DOHH2 (cell line): ENCODE measurements at regions not wholly inside any gene's neighbourhood (a gene's known extent, or its start where the extent isn't known, plus 50 kb on each side); places are given as distances from the start of the nearest gene placed in this dataset.

Experiments
- EZH2phosphoT487 ChIP-seq: fragments of 200-600 bp; sonication (generic); IDR thresholded peaks from 2 replicates; pipeline ENCODE4 v1.6.1; 2017; ENCODE audit warnings: borderline replicate concordance, mild to moderate bottlenecking, antibody characterized with exemption, low read length, moderate library complexity, mixed read lengths
- TF ChIP-seq, protein P1 (sequence below): fragments of 200-600 bp; sonication (generic); IDR thresholded peaks from one replicate; pipeline ENCODE4 v1.5.1; 2014; ENCODE audit warnings: antibody characterized with exemption, mild to moderate bottlenecking, low read depth, low read length; ENCODE audit not compliant: poor library complexity, severe bottlenecking

DNA sequence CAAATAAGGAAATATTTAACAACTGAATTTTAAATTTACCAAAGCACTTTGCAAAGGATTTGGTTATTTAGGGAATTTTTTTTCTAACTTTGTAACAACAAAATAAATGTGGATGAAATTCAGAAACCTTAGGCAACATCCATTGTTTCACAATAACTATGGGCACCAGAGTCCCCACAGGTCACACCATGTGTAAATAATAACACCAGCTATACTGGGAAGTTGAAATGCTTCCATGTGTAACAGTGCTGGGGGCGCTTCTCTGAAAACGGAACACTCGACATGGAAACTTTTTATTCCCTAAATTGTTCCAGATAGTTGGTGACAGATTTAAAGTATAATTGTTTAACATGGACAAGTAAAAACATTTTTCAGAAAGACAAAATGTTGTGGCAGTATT, 818.6 kb downstream of the TNS3 start:
- TF ChIP-seq, protein P1, sequence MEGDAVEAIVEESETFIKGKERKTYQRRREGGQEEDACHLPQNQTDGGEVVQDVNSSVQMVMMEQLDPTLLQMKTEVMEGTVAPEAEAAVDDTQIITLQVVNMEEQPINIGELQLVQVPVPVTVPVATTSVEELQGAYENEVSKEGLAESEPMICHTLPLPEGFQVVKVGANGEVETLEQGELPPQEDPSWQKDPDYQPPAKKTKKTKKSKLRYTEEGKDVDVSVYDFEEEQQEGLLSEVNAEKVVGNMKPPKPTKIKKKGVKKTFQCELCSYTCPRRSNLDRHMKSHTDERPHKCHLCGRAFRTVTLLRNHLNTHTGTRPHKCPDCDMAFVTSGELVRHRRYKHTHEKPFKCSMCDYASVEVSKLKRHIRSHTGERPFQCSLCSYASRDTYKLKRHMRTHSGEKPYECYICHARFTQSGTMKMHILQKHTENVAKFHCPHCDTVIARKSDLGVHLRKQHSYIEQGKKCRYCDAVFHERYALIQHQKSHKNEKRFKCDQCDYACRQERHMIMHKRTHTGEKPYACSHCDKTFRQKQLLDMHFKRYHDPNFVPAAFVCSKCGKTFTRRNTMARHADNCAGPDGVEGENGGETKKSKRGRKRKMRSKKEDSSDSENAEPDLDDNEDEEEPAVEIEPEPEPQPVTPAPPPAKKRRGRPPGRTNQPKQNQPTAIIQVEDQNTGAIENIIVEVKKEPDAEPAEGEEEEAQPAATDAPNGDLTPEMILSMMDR = no peak
- no peak for TF ChIP-seq EZH2phosphoT487
